ENCODE measurements at regions not wholly inside any gene's neighbourhood (a gene's known extent, or its start where the extent isn't known, plus 50 kb on each side); places are given as distances from the start of the nearest gene placed in this dataset.

GRCh38 chr12:63226792-63227463, 75.9 kb upstream of the AVPR1A start:
- no peak for DNase-seq

- DNase-seq, result no peak
These were observed 73.4 kb upstream of the AVPR1A start for GRCh38 chr12:63224396-63224795.

GRCh38 chr12:63223128-63223527, 72.1 kb upstream of the AVPR1A start:
- no peak for DNase-seq

GRCh38 chr12:63222582-63222981, 71.6 kb upstream of the AVPR1A start:
- DNase-seq, result no peak

GRCh38 chr12:63220921-63221320, 69.9 kb upstream of the AVPR1A start:
- no peak for DNase-seq

GRCh38 chr12:63212316-63212715, 61.3 kb upstream of the AVPR1A start:
- DNase-seq, result no peak

- no peak for DNase-seq
These were observed 58.0 kb upstream of the AVPR1A start for GRCh38 chr12:63208956-63209355.

- no peak for DNase-seq
These were observed 55.9 kb upstream of the AVPR1A start for GRCh38 chr12:63206909-63207308.

GRCh38 chr12:63206494-63206893, 55.5 kb upstream of the AVPR1A start:
- DNase-seq, result no peak
